HL-60 (cell line): ENCODE measurements at regions not wholly inside any gene's neighbourhood (a gene's known extent, or its start where the extent isn't known, plus 50 kb on each side); places are given as distances from the start of the nearest gene placed in this dataset.

ENCODE experiments used
- CTCF ChIP-seq: IDR thresholded peaks from one replicate; pipeline ENCODE4 v1.5.1; 2011; ENCODE audit warnings: low read length, control low read depth, inconsistent platforms; ENCODE audit not compliant: insufficient read depth
- POLR2AphosphoS5 ChIP-seq: IDR thresholded peaks from 2 replicates; pipeline ENCODE4 v1.6.1; 2012; ENCODE audit warnings: low read depth
- REST ChIP-seq: IDR thresholded peaks from 2 replicates; pipeline ENCODE4 v1.6.1; 2012; ENCODE audit warnings: low read depth; ENCODE audit not compliant: insufficient replicate concordance
- SPI1 ChIP-seq: IDR thresholded peaks from 2 replicates; pipeline ENCODE4 v1.6.1; 2012; ENCODE audit warnings: low read depth, mild to moderate bottlenecking, borderline replicate concordance

- TF ChIP-seq CTCF (no peak), REST (no peak), SPI1 (no peak), POLR2AphosphoS5 (no peak)
Observed at GRCh38 chr9:3675946-3676345, 150.1 kb upstream of the RFX3 start.
